SK-N-MC (cell line): ENCODE measurements at regions not wholly inside any gene's neighbourhood (a gene's known extent, or its start where the extent isn't known, plus 50 kb on each side); places are given as distances from the start of the nearest gene placed in this dataset.
"Not testable (repeated sequence)": the region's sequence is repeated elsewhere in the genome, so short reads cannot be mapped to it uniquely, and the experiment has no call there.

Experiments used
- EZH2 ChIP-seq: fragments of 200-600 bp; sonication (generic); IDR thresholded peaks from one replicate; pipeline ENCODE4 v1.6.1; 2017; ENCODE audit warnings: antibody characterized with exemption
- FOXP2 ChIP-seq: optimal IDR thresholded peaks from 2 replicates; pipeline ENCODE3; 2011; ENCODE audit warnings: mild to moderate bottlenecking, moderate library complexity; ENCODE audit not compliant: insufficient read depth; ENCODE audit errors: extremely low read length, control extremely low read depth
- POLR2AphosphoS5 ChIP-seq: IDR thresholded peaks from 2 replicates; pipeline ENCODE4 v1.6.1; 2012; ENCODE audit warnings: mild to moderate bottlenecking, low read depth, low read length, borderline replicate concordance

- not testable (repeated sequence) for TF ChIP-seq POLR2AphosphoS5, EZH2, FOXP2
These were observed 109.2 kb upstream of the PTPN20 start for GRCh38 chr10:46802010-46802409.
